Loucy (cell line): ENCODE measurements at regions not wholly inside any gene's neighbourhood (a gene's known extent, or its start where the extent isn't known, plus 50 kb on each side); places are given as distances from the start of the nearest gene placed in this dataset.

Experiments
- H2AFZ ChIP-seq: fragments of 200-600 bp; sonication (generic); 2 replicates; pipeline ENCODE4 v1.6.0; 2016; ENCODE audit warnings: antibody characterized with exemption, mild to moderate bottlenecking, low read length, moderate library complexity
- H3F3A ChIP-seq: fragments of 200-600 bp; 2 replicates; pipeline ENCODE4 v1.6.0; 2016; ENCODE audit warnings: antibody characterized with exemption, low read depth, mild to moderate bottlenecking
- H3K27me3 ChIP-seq: fragments of 200-600 bp; sonication (generic); 2 replicates; pipeline ENCODE4 v1.6.1; 2014; ENCODE audit warnings: low read length, mild to moderate bottlenecking; ENCODE audit not compliant: insufficient read depth, poor library complexity, severe bottlenecking
- H3K36me3 ChIP-seq: fragments of 200-600 bp; sonication (generic); 2 replicates; pipeline ENCODE4 v1.6.1; 2016; ENCODE audit warnings: low read length; ENCODE audit not compliant: insufficient read depth
- H3K4me1 ChIP-seq: fragments of 200-600 bp; sonication (generic); 2 replicates; pipeline ENCODE4 v1.5.1; 2014; ENCODE audit warnings: low read length, mild to moderate bottlenecking; ENCODE audit not compliant: insufficient read depth, poor library complexity, severe bottlenecking
- H3K4me2 ChIP-seq: fragments of 200-600 bp; sonication (generic); 2 replicates; pipeline ENCODE4 v1.6.0; 2014; ENCODE audit warnings: antibody characterized with exemption, low read length, low read depth, mild to moderate bottlenecking; ENCODE audit not compliant: poor library complexity, severe bottlenecking
- H3K4me3 ChIP-seq: fragments of 200-600 bp; sonication (generic); 2 replicates; pipeline ENCODE4 v1.5.1; 2014; ENCODE audit warnings: low read length, mild to moderate bottlenecking, mixed read lengths; ENCODE audit not compliant: poor library complexity, severe bottlenecking
- H3K79me2 ChIP-seq: fragments of 200-600 bp; sonication (generic); 2 replicates; pipeline ENCODE4 v1.6.1; 2014; ENCODE audit warnings: low read length; ENCODE audit not compliant: insufficient read depth
- H3K9ac ChIP-seq: fragments of 200-600 bp; sonication (generic); 2 replicates; pipeline ENCODE4 v1.6.0; 2014; ENCODE audit warnings: mild to moderate bottlenecking, low read depth, low read length, moderate library complexity; ENCODE audit not compliant: poor library complexity, severe bottlenecking
- H3K9me2 ChIP-seq: fragments of 200-600 bp; sonication (generic); replicated peaks from 2 replicates; pipeline ENCODE4 v1.6.1; 2016; ENCODE audit warnings: low read depth, low read length, mixed read lengths
- H3K9me3 ChIP-seq: fragments of 200-600 bp; sonication (generic); 2 replicates; pipeline ENCODE4 v1.6.1; 2014; ENCODE audit warnings: mild to moderate bottlenecking, antibody characterized with exemption, low read length, low read depth; ENCODE audit not compliant: insufficient read depth
- H4K20me1 ChIP-seq: fragments of 200-600 bp; sonication (generic); 2 replicates; pipeline ENCODE4 v1.6.0; 2014; ENCODE audit warnings: antibody characterized with exemption, low read length, mild to moderate bottlenecking; ENCODE audit not compliant: insufficient read depth, poor library complexity, severe bottlenecking
- EZH2phosphoT487 ChIP-seq: fragments of 200-600 bp; IDR thresholded peaks from 2 replicates; pipeline ENCODE4 v1.6.1; 2018; ENCODE audit warnings: antibody characterized with exemption, mild to moderate bottlenecking, moderate library complexity, borderline replicate concordance
- TF ChIP-seq, protein P1 (sequence below): fragments of 200-600 bp; sonication (generic); conservative IDR thresholded peaks from 2 replicates; pipeline ENCODE4 v1.5.1; 2014; ENCODE audit warnings: mild to moderate bottlenecking, antibody characterized with exemption, low read length

DNA sequence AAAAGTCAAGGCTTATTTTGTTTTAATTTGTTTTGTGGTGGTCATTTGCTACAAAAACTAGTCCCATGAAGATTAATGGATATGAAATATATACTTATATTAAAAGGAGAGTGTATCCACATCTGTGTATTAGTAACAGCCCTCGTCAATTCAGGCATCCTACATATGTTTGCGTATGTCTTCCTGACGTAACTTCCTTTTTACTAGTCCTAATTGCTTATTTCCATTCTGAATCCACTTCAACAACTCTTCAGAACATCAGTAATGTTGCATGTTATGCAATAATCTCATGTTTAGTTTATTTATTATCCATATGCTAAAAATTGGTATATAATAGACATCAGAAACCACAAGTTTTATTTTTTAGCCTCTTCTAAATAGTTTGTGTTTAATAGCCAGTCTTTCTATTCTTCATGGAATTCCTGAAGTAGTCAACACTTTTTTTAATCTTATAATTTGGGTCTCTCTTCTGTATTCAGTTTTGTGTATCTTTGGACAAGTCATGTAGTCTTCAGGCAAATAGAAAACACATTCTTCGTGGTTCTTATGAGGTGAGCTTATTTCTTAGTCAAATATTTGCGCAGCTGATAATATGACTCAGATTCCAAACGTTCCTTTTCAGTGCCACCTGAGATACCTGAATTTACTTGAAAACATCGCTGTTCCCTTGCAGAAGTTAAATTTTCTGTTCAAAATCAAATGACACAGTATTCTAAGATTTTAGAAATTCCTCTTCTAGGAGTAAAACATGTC lies 268.6 kb downstream of the CCDC59 start:
- Histone ChIP-seq H3K9me3 (no peaks in the 10 kb centered on the region), H3K4me2 (no peak overlapping the region)

DNA sequence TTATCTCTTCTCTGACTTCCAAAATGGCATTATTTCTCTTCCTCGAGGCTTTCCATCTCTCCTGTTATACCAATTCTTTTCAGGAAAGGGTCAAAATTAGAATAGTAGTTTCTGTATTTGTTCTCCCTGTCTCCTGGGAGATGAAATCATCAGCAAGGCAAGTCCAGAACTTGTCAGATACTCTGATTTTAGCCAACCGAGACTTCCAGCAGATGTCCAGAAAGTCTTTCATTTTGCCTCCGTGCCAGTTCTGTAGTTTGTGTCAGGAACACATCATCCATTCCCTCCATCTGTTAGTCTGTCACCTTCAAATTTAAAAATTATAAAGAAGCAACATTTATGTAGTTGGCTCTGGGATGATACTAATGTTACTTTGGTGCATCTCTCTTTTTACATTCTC lies 275.7 kb downstream of the CCDC59 start:
- no peak for TF ChIP-seq EZH2phosphoT487
- TF ChIP-seq, protein P1, sequence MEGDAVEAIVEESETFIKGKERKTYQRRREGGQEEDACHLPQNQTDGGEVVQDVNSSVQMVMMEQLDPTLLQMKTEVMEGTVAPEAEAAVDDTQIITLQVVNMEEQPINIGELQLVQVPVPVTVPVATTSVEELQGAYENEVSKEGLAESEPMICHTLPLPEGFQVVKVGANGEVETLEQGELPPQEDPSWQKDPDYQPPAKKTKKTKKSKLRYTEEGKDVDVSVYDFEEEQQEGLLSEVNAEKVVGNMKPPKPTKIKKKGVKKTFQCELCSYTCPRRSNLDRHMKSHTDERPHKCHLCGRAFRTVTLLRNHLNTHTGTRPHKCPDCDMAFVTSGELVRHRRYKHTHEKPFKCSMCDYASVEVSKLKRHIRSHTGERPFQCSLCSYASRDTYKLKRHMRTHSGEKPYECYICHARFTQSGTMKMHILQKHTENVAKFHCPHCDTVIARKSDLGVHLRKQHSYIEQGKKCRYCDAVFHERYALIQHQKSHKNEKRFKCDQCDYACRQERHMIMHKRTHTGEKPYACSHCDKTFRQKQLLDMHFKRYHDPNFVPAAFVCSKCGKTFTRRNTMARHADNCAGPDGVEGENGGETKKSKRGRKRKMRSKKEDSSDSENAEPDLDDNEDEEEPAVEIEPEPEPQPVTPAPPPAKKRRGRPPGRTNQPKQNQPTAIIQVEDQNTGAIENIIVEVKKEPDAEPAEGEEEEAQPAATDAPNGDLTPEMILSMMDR = no peak

More for the DNA sequence above, 268.6 kb downstream of the CCDC59 start:
- H2AFZ ChIP-seq = no peak overlapping the region
- no peaks in the 10 kb centered on the region for H3K9me2 ChIP-seq
- TF ChIP-seq, protein P1 = no peak
- no peak for TF ChIP-seq EZH2phosphoT487
- no peaks in the 10 kb centered on the region for H3K4me1 ChIP-seq
- H4K20me1 ChIP-seq = no peaks in the 10 kb centered on the region
- H3K27me3 ChIP-seq = no peaks in the 10 kb centered on the region
- H3K79me2 ChIP-seq = no peaks in the 10 kb centered on the region
- H3K4me3 ChIP-seq = no peak overlapping the region
- no peaks in the 10 kb centered on the region for H3K36me3 ChIP-seq
- no peak overlapping the region for H3K9ac ChIP-seq
- H3F3A ChIP-seq = no peaks in the 10 kb centered on the region

DNA sequence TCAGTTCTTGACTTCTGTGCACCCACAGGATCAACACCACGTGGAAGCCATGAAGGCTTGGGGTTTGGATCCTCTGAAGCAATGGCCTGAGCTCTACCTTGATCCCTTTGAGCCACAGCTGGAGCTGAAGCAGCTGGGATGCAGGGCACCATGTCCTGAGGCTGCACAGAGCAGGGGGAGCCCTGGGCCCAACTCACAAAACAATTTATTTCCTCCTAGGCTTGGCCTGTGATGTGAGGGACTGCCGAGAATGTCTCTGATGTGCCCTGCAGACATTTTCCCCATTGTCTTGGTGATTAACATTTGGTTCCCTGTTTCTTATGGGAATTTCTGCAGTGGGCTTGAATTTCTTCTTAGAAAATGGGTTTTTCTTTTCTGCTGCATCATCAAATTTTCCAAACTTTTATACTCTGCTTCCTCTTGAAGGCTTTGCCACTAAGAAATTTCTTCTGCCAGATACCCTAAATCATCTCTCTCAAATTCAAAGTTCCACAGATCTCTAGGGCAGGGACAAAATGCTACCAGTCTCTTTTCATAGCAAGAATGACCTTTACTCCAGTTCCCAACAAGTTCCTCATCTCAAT lies 288.2 kb downstream of the CCDC59 start:
- no peaks in the 10 kb centered on the region for H3K4me1 ChIP-seq
- H3F3A ChIP-seq = no peaks in the 10 kb centered on the region
- H3K79me2 ChIP-seq = no peaks in the 10 kb centered on the region
- TF ChIP-seq, protein P1 = no peak
- TF ChIP-seq EZH2phosphoT487 = no peak
- no peaks in the 10 kb centered on the region for H3K27me3 ChIP-seq
- no peak overlapping the region for H3K9ac ChIP-seq
- H4K20me1 ChIP-seq = no peaks in the 10 kb centered on the region
- H3K9me3 ChIP-seq = no peaks in the 10 kb centered on the region
- H3K4me3 ChIP-seq = no peak overlapping the region
- H3K4me2 ChIP-seq = no peak overlapping the region
- H2AFZ ChIP-seq = no peak overlapping the region
- no peaks in the 10 kb centered on the region for H3K9me2 ChIP-seq
- H3K36me3 ChIP-seq = no peaks in the 10 kb centered on the region

More for the DNA sequence above, 275.7 kb downstream of the CCDC59 start:
- H3K79me2 ChIP-seq = no peaks in the 10 kb centered on the region
- H2AFZ ChIP-seq = no peak overlapping the region
- no peaks in the 10 kb centered on the region for H3F3A ChIP-seq
- no peaks in the 10 kb centered on the region for H3K36me3 ChIP-seq
- H3K4me2 ChIP-seq = no peak overlapping the region
- H3K4me1 ChIP-seq = no peaks in the 10 kb centered on the region
- no peaks in the 10 kb centered on the region for H4K20me1 ChIP-seq
- H3K9me2 ChIP-seq = no peaks in the 10 kb centered on the region
- no peaks in the 10 kb centered on the region for H3K9me3 ChIP-seq
- H3K4me3 ChIP-seq = no peak overlapping the region
- no peaks in the 10 kb centered on the region for H3K27me3 ChIP-seq
- no peak overlapping the region for H3K9ac ChIP-seq
